Mesendoderm (in vitro differentiated cells): ENCODE measurements at regions not wholly inside any gene's neighbourhood (a gene's known extent, or its start where the extent isn't known, plus 50 kb on each side); places are given as distances from the start of the nearest gene placed in this dataset.

ENCODE experiments used
- DNase-seq: peaks from one replicate; pipeline ENCODE4 v3.0.0; 2013
- H2AK5ac ChIP-seq: 2 replicates; pipeline ENCODE4 v1.6.1; 2013; ENCODE audit warnings: low read length, inconsistent platforms
- H2BK120ac ChIP-seq: 2 replicates; pipeline ENCODE4 v1.6.1; 2013; ENCODE audit warnings: low read depth, mild to moderate bottlenecking, low read length, moderate library complexity, mixed read lengths
- H2BK15ac ChIP-seq: replicated peaks from 2 replicates; pipeline ENCODE4 v1.6.1; 2013; ENCODE audit warnings: low read depth, mild to moderate bottlenecking, moderate library complexity
- H2BK5ac ChIP-seq: 2 replicates; pipeline ENCODE4 v1.6.1; 2013; ENCODE audit warnings: low read length, inconsistent platforms
- H3K18ac ChIP-seq: 2 replicates; pipeline ENCODE4 v1.6.1; 2013; ENCODE audit warnings: mild to moderate bottlenecking, low read length, mixed read lengths
- H3K23ac ChIP-seq: one replicate; pipeline ENCODE4 v1.6.1; 2013; ENCODE audit warnings: low read length
- H3K27ac ChIP-seq: 2 replicates; pipeline ENCODE4 v1.5.1; 2013; ENCODE audit warnings: low read depth, mild to moderate bottlenecking, inconsistent platforms, low read length, moderate library complexity
- H3K27me3 ChIP-seq: 2 replicates; pipeline ENCODE4 v1.6.1; 2013; ENCODE audit warnings: low read length, control low read depth, mild to moderate bottlenecking, inconsistent platforms; ENCODE audit not compliant: insufficient read depth, poor library complexity
- H3K36me3 ChIP-seq: 2 replicates; pipeline ENCODE4 v1.6.1; 2013; ENCODE audit warnings: low read length, inconsistent platforms; ENCODE audit not compliant: control insufficient read depth, insufficient read depth
- H3K4ac ChIP-seq: one replicate; pipeline ENCODE4 v1.6.1; 2013; ENCODE audit warnings: low read depth, mild to moderate bottlenecking, low read length, moderate library complexity
- H3K4me1 ChIP-seq: 2 replicates; pipeline ENCODE4 v1.6.1; 2013; ENCODE audit warnings: low read depth, low read length, inconsistent platforms; ENCODE audit not compliant: control insufficient read depth
- H3K4me2 ChIP-seq: 2 replicates; pipeline ENCODE4 v1.6.1; 2013; ENCODE audit warnings: low read length
- H3K4me3 ChIP-seq: 2 replicates; pipeline ENCODE4 v1.5.1; 2013; ENCODE audit warnings: mild to moderate bottlenecking, low read length
- H3K56ac ChIP-seq: one replicate; pipeline ENCODE4 v1.6.1; 2013; ENCODE audit warnings: low read length
- H3K79me1 ChIP-seq: 2 replicates; pipeline ENCODE4 v1.6.1; 2013; ENCODE audit warnings: low read length, inconsistent platforms
- H3K79me2 ChIP-seq: 2 replicates; pipeline ENCODE4 v1.6.1; 2013; ENCODE audit warnings: mild to moderate bottlenecking, low read length; ENCODE audit not compliant: control insufficient read depth, insufficient read depth
- H3K9ac ChIP-seq: 2 replicates; pipeline ENCODE4 v1.6.1; 2013; ENCODE audit warnings: low read length, inconsistent platforms
- H4K5ac ChIP-seq: one replicate; pipeline ENCODE4 v1.6.1; 2013; ENCODE audit warnings: low read length
- H4K8ac ChIP-seq: one replicate; pipeline ENCODE4 v1.6.1; 2013; ENCODE audit warnings: low read depth, mild to moderate bottlenecking, control low read depth, low read length, moderate library complexity
- WGBS: extraction: QIAGEN DNeasy Blood & Tissue Kit; methylation state at CpG from one replicate; pipeline ENCODE4 v1.1.7; 2013; ENCODE audit warnings: low lambda C conversion rate, missing lambda C conversion rate; ENCODE audit not compliant: insufficient coverage; ENCODE audit errors: extremely low coverage; 5-methylcytosine and 5-hydroxymethylcytosine counted together

DNA sequence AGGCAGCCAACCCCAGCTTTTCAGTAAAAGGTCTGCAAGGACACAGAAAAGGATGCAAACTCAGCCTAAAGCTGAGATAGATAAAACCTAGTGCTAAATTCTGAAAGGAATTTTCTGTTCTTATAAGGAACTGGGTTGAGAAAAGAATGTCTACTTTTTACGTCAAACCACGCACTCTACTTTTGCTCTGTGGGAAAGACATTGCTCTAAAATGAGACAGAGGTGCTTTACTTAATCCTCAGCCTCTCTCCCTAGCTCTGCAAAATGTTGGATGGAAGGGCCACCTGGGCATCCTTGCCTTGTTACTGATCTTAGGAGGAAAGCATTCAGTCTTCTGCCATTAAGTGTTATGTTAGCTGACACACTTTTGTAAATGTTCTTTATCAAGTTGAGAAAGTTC is 72.1 kb upstream of the LINC00305 start:
- Histone ChIP-seq H3K27ac (no peak overlapping the region), H3K9ac (no peak overlapping the region), H4K5ac (no peak overlapping the region), H3K4me3 (no peak overlapping the region), H2AK5ac (no peak overlapping the region), H2BK120ac (no peak overlapping the region), H3K79me2 (no peaks in the 10 kb centered on the region), H3K4ac (no peak overlapping the region), H2BK15ac (no peak overlapping the region), H3K27me3 (no peaks in the 10 kb centered on the region), H3K4me1 (no peaks in the 10 kb centered on the region), H2BK5ac (no peak overlapping the region), H3K36me3 (no peaks in the 10 kb centered on the region), H3K79me1 (no peaks in the 10 kb centered on the region), H3K23ac (no peak overlapping the region), H4K8ac (no peak overlapping the region), H3K4me2 (no peak overlapping the region), H3K18ac (no peak overlapping the region), H3K56ac (no peak overlapping the region)
- no peak for DNase-seq
- no CpG with 5 or more reads among the region's 2 CpGs for WGBS

DNA sequence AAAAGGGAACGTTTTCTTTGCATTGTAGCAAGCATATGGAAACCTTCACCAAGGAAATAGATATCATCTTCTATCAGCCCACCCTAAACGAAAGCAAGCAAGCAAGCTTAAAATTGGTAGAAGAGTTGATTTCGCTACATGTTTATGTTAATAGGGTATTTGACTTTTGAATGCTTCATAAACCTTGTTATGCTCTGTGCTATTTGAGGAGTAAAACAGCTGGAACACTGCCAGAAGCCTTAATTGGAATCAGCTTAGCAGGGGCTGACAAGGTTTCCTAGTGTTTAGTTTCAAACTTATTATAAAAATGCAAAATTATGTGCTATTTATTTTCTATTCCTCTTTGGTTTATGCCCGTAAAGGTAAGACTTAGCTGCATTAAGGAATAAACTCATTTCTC is 70.6 kb upstream of the LINC00305 start:
- no peak overlapping the region for H3K18ac ChIP-seq
- H3K4me1 ChIP-seq, result no peaks in the 10 kb centered on the region
- no peaks in the 10 kb centered on the region for H3K27me3 ChIP-seq
- H3K23ac ChIP-seq, result no peak overlapping the region
- H3K79me1 ChIP-seq, result no peaks in the 10 kb centered on the region
- no peak overlapping the region for H3K56ac ChIP-seq
- no peak overlapping the region for H2BK120ac ChIP-seq
- H3K27ac ChIP-seq, result no peak overlapping the region
- no peak overlapping the region for H3K9ac ChIP-seq
- no peak overlapping the region for H3K4ac ChIP-seq
- H4K8ac ChIP-seq, result no peak overlapping the region
- no peak overlapping the region for H3K4me3 ChIP-seq
- no peak overlapping the region for H2BK15ac ChIP-seq
- H3K36me3 ChIP-seq, result no peaks in the 10 kb centered on the region
- H2AK5ac ChIP-seq, result no peak overlapping the region
- H3K79me2 ChIP-seq, result no peaks in the 10 kb centered on the region
- no peak overlapping the region for H3K4me2 ChIP-seq
- WGBS, result no CpG with 5 or more reads among the region's 4 CpGs
- no peak overlapping the region for H2BK5ac ChIP-seq
- H4K5ac ChIP-seq, result no peak overlapping the region
- DNase-seq, result no peak

DNA sequence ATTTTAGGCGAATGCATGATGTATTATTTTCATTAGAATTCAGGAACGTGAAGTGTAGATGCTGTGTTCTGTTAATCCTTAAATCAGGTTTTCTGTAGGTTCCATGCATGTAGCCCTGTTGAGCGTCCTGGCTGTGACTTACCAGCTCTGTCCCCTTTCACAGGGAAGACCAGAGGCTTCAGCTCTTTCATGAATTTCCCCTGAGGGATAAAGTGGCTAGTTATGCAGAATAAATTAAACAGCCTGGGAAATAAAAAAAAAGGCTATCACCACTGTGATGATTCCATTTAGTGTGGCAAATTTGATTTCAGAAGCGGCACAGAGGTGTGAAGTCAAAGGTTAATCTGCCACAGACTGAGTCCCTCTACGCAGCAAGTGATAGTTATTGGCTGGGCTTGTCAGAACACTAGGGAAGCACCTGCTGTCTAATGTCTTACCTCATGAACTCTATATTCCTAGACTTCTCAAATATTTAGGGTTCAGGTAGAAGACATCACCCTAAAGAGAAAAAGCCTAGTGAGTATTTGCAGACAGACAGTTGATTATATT is 61.6 kb upstream of the LINC00305 start:
- no peak overlapping the region for H2AK5ac ChIP-seq
- no peak overlapping the region for H2BK15ac ChIP-seq
- H3K4me2 ChIP-seq, result no peak overlapping the region
- no peak overlapping the region for H3K23ac ChIP-seq
- H4K5ac ChIP-seq, result no peak overlapping the region
- no peak overlapping the region for H3K9ac ChIP-seq
- no peak for DNase-seq
- H3K4ac ChIP-seq, result no peak overlapping the region
- H3K79me2 ChIP-seq, result no peaks in the 10 kb centered on the region
- no peak overlapping the region for H3K18ac ChIP-seq
- H3K4me1 ChIP-seq, result no peaks in the 10 kb centered on the region
- no CpG with 5 or more reads among the region's 5 CpGs for WGBS
- no peak overlapping the region for H2BK5ac ChIP-seq
- H3K27ac ChIP-seq, result no peak overlapping the region
- no peaks in the 10 kb centered on the region for H3K27me3 ChIP-seq
- no peaks in the 10 kb centered on the region for H3K79me1 ChIP-seq
- no peak overlapping the region for H3K4me3 ChIP-seq
- no peak overlapping the region for H2BK120ac ChIP-seq
- no peak overlapping the region for H3K56ac ChIP-seq
- H3K36me3 ChIP-seq, result no peaks in the 10 kb centered on the region
- H4K8ac ChIP-seq, result no peak overlapping the region

DNA sequence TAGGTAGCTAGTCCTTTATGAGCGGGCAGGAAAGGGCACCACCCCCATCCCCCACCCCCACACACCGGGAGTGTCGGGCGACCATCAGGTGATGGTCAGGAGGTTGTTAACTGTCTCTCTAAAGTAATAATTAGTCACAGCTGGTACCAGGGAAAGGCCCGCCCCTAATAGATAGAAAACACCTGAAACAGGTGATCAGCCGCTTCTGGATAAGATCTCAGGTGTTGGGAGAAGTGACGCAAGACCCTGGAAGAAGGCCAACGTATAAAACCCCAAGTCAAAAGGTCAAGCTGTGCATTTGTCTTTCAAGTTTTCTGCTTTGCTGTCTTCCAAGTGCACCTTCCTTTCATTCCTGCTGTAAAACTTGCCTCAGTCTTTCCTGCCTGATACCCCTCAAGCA is 59.6 kb upstream of the LINC00305 start:
- H3K4me1 ChIP-seq, result no peaks in the 10 kb centered on the region
- no CpG with 5 or more reads among the region's 8 CpGs for WGBS
- no peak overlapping the region for H4K5ac ChIP-seq

DNA sequence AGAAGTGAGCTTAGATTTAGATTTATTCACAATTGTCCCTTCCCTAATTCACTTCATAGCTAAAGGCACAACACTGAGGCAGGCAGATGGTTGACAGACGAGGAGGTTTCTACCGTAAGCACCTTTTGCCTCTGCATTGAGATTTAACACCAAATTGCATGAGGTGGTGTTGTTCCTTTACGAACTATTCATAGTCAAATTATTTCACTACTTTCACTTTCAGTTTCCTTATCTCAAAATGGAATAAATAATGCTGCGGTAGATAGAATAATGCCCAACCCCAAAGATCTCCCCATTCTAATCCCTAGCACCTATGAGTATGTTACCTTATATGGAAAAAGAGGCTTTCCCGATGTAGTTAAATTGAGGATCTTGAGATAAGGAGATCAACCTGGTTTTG is 58.9 kb upstream of the LINC00305 start:
- no CpG with 5 or more reads among the region's 5 CpGs for WGBS
- no peak overlapping the region for H3K4ac ChIP-seq

More for the DNA sequence above, 59.6 kb upstream of the LINC00305 start:
- H2BK15ac ChIP-seq, result no peak overlapping the region
- no peak overlapping the region for H3K4me2 ChIP-seq
- no peaks in the 10 kb centered on the region for H3K79me1 ChIP-seq
- no peak overlapping the region for H3K56ac ChIP-seq
- H3K79me2 ChIP-seq, result no peaks in the 10 kb centered on the region
- H3K23ac ChIP-seq, result no peak overlapping the region
- H3K36me3 ChIP-seq, result no peaks in the 10 kb centered on the region
- DNase-seq, result no peak
- H2BK5ac ChIP-seq, result no peak overlapping the region
- no peak overlapping the region for H3K27ac ChIP-seq
- H3K18ac ChIP-seq, result no peak overlapping the region
- no peaks in the 10 kb centered on the region for H3K27me3 ChIP-seq
- no peak overlapping the region for H4K8ac ChIP-seq
- no peak overlapping the region for H3K4ac ChIP-seq
- H2AK5ac ChIP-seq, result no peak overlapping the region
- no peak overlapping the region for H2BK120ac ChIP-seq
- no peak overlapping the region for H3K9ac ChIP-seq
- no peak overlapping the region for H3K4me3 ChIP-seq

DNA sequence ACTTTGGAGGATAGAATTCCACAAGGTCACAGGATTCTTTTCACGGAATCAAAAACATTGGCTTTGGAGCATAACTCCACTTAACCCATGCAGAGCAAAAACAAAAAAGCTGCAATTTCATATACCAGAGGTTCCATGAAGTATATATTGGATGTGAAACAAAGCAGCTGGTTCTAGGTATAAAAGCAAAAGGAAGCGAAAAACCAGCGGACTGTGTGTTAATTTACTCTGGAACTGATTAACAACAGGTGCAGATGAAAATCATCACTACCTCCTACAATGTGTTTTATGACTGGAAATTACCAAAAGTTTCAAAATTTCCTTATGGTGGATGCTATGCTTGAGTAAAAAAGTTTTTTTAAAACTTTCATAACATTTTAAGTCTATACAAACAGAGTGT is 54.4 kb upstream of the LINC00305 start:
- Histone ChIP-seq H2BK120ac (no peak overlapping the region), H3K36me3 (no peaks in the 10 kb centered on the region), H3K79me2 (no peaks in the 10 kb centered on the region), H3K4me2 (no peak overlapping the region), H3K27ac (no peak overlapping the region), H2BK15ac (no peak overlapping the region), H2AK5ac (no peak overlapping the region), H4K8ac (no peak overlapping the region), H4K5ac (no peak overlapping the region), H3K4me3 (no peak overlapping the region), H3K56ac (no peak overlapping the region), H3K9ac (no peak overlapping the region), H3K4ac (no peak overlapping the region), H3K27me3 (no peaks in the 10 kb centered on the region), H3K79me1 (no peaks in the 10 kb centered on the region), H3K18ac (no peak overlapping the region), H3K23ac (no peak overlapping the region), H2BK5ac (no peak overlapping the region), H3K4me1 (no peaks in the 10 kb centered on the region)
- DNase-seq, result no peak
- no CpG with 5 or more reads among the region's 3 CpGs for WGBS

More for the DNA sequence above, 58.9 kb upstream of the LINC00305 start:
- no peak for DNase-seq
- no peaks in the 10 kb centered on the region for H3K27me3 ChIP-seq
- H3K79me1 ChIP-seq, result no peaks in the 10 kb centered on the region
- H2BK15ac ChIP-seq, result no peak overlapping the region
- H3K56ac ChIP-seq, result no peak overlapping the region
- no peaks in the 10 kb centered on the region for H3K4me1 ChIP-seq
- H3K18ac ChIP-seq, result no peak overlapping the region
- H3K23ac ChIP-seq, result no peak overlapping the region
- no peaks in the 10 kb centered on the region for H3K36me3 ChIP-seq
- H4K8ac ChIP-seq, result no peak overlapping the region
- H2AK5ac ChIP-seq, result no peak overlapping the region
- no peak overlapping the region for H3K4me3 ChIP-seq
- H4K5ac ChIP-seq, result no peak overlapping the region
- H3K4me2 ChIP-seq, result no peak overlapping the region
- H3K9ac ChIP-seq, result no peak overlapping the region
- no peak overlapping the region for H2BK5ac ChIP-seq
- H3K79me2 ChIP-seq, result no peaks in the 10 kb centered on the region
- H3K27ac ChIP-seq, result no peak overlapping the region
- no peak overlapping the region for H2BK120ac ChIP-seq
